ENCODE measurements at regions not wholly inside any gene's neighbourhood (a gene's known extent, or its start where the extent isn't known, plus 50 kb on each side); places are given as distances from the start of the nearest gene placed in this dataset.

DNA sequence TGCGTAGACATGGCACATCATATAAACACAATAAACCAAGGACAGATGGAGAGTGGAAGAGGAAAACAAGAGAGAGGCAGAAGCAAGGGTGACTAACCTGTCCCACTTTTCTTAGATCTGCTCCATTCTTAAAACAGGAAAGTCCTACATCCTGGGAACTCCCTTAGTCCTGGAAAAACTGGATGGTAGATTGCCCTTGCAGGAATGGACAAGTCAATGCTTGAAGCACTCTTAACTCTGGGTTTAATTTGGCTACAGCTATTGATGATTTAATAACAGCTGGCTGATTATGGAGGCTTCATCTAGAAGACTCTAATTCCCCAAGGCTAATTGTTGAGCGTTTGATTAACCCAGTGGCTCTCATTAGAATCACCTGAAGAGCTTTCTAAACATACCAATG is 258.8 kb downstream of the MIAT start:
- TF ChIP-seq, protein P1, sequence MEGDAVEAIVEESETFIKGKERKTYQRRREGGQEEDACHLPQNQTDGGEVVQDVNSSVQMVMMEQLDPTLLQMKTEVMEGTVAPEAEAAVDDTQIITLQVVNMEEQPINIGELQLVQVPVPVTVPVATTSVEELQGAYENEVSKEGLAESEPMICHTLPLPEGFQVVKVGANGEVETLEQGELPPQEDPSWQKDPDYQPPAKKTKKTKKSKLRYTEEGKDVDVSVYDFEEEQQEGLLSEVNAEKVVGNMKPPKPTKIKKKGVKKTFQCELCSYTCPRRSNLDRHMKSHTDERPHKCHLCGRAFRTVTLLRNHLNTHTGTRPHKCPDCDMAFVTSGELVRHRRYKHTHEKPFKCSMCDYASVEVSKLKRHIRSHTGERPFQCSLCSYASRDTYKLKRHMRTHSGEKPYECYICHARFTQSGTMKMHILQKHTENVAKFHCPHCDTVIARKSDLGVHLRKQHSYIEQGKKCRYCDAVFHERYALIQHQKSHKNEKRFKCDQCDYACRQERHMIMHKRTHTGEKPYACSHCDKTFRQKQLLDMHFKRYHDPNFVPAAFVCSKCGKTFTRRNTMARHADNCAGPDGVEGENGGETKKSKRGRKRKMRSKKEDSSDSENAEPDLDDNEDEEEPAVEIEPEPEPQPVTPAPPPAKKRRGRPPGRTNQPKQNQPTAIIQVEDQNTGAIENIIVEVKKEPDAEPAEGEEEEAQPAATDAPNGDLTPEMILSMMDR (IDR thresholded peaks at IDR 0.05), result no peak
- TF ChIP-seq POLR2A (IDR thresholded peaks at IDR 0.05), result no peak

Data from Peyer's patch (tissue), 4 donors.